MM.1S (cell line): ENCODE measurements at regions not wholly inside any gene's neighbourhood (a gene's known extent, or its start where the extent isn't known, plus 50 kb on each side); places are given as distances from the start of the nearest gene placed in this dataset.

Experiments
- CTCF ChIP-seq: fragments of 300-600 bp; sonication (generic); IDR thresholded peaks from 2 replicates; pipeline ENCODE4 v1.5.1; 2016; ENCODE audit warnings: antibody characterized with exemption, low read length, mixed read lengths
- EZH2phosphoT487 ChIP-seq: fragments of 300-600 bp; sonication (generic); IDR thresholded peaks from 2 replicates; pipeline ENCODE4 v1.6.1; 2018; ENCODE audit warnings: antibody characterized with exemption, low read length

- TF ChIP-seq CTCF (no peak), EZH2phosphoT487 (no peak)
Measured at GRCh38 chr17:36690190-36690589, 88.8 kb downstream of the MRM1 start.
